ENCODE measurements at regions not wholly inside any gene's neighbourhood (a gene's known extent, or its start where the extent isn't known, plus 50 kb on each side); places are given as distances from the start of the nearest gene placed in this dataset.

GRCh38 chr6:165762125-165762524 is 99.1 kb upstream of the PDE10A start:
- Mint-ChIP-seq H3K4me3 (no peak overlapping the region), H3K4me1 (ENCODE audit: low read depth) (no peaks in the 10 kb centered on the region), H3K9me3 (peaks cover 5% of the 10 kb centered on the region), H3K36me3 (ENCODE audit: low read depth) (no peaks in the 10 kb centered on the region), H3K27me3 (no peaks in the 10 kb centered on the region), H3K27ac (no peak overlapping the region)

GRCh38 chr6:165760803-165761185 is 97.8 kb upstream of the PDE10A start:
- Mint-ChIP-seq H3K27ac (no peak overlapping the region), H3K36me3 (ENCODE audit: low read depth) (no peaks in the 10 kb centered on the region), H3K27me3 (peaks cover 4% of the 10 kb centered on the region), H3K9me3 (peaks cover 5% of the 10 kb centered on the region), H3K4me1 (ENCODE audit: low read depth) (no peaks in the 10 kb centered on the region), H3K4me3 (no peak overlapping the region)

GRCh38 chr6:165760126-165760802 is 97.2 kb upstream of the PDE10A start:
- Mint-ChIP-seq H3K27me3 (peaks cover 7% of the 10 kb centered on the region), H3K4me3 (no peak overlapping the region), H3K36me3 (ENCODE audit: low read depth) (no peaks in the 10 kb centered on the region), H3K27ac (no peak overlapping the region), H3K4me1 (ENCODE audit: low read depth) (no peaks in the 10 kb centered on the region), H3K9me3 (peaks cover 5% of the 10 kb centered on the region)

GRCh38 chr6:165758441-165758840 is 95.4 kb upstream of the PDE10A start:
- no peak overlapping the region for H3K4me3 Mint-ChIP-seq
- peaks cover 8% of the 10 kb centered on the region for H3K27me3 Mint-ChIP-seq
- H3K36me3 Mint-ChIP-seq (ENCODE audit: low read depth): no peaks in the 10 kb centered on the region
- H3K27ac Mint-ChIP-seq: no peak overlapping the region
- H3K4me1 Mint-ChIP-seq (ENCODE audit: low read depth): no peaks in the 10 kb centered on the region
- H3K9me3 Mint-ChIP-seq: peaks cover 5% of the 10 kb centered on the region

GRCh38 chr6:165755583-165755982 is 92.5 kb upstream of the PDE10A start:
- Mint-ChIP-seq H3K36me3 (ENCODE audit: low read depth) (no peaks in the 10 kb centered on the region), H3K9me3 (no peaks in the 10 kb centered on the region), H3K27me3 (peaks cover 8% of the 10 kb centered on the region), H3K4me3 (no peak overlapping the region), H3K27ac (no peak overlapping the region), H3K4me1 (ENCODE audit: low read depth) (no peaks in the 10 kb centered on the region)

GRCh38 chr6:165753506-165753905 is 90.5 kb upstream of the PDE10A start:
- Mint-ChIP-seq H3K36me3 (ENCODE audit: low read depth) (no peaks in the 10 kb centered on the region), H3K4me1 (ENCODE audit: low read depth) (no peaks in the 10 kb centered on the region), H3K9me3 (peaks cover 5% of the 10 kb centered on the region), H3K27me3 (peaks cover 8% of the 10 kb centered on the region), H3K4me3 (no peak overlapping the region), H3K27ac (no peak overlapping the region)

GRCh38 chr6:165752451-165752850 is 89.4 kb upstream of the PDE10A start:
- Mint-ChIP-seq H3K27ac (no peak overlapping the region), H3K9me3 (peaks cover 5% of the 10 kb centered on the region), H3K4me1 (ENCODE audit: low read depth) (no peaks in the 10 kb centered on the region), H3K27me3 (peaks cover 8% of the 10 kb centered on the region), H3K36me3 (ENCODE audit: low read depth) (no peaks in the 10 kb centered on the region), H3K4me3 (no peak overlapping the region)

- H3K4me3 Mint-ChIP-seq: no peak overlapping the region
Observed at GRCh38 chr6:165751486-165751885, 88.4 kb upstream of the PDE10A start.

GRCh38 chr6:165749163-165749562 is 86.1 kb upstream of the PDE10A start:
- Mint-ChIP-seq H3K27me3 (no peaks in the 10 kb centered on the region), H3K36me3 (ENCODE audit: low read depth) (no peaks in the 10 kb centered on the region), H3K4me3 (no peak overlapping the region), H3K4me1 (ENCODE audit: low read depth) (no peaks in the 10 kb centered on the region), H3K27ac (no peak overlapping the region), H3K9me3 (peaks cover 5% of the 10 kb centered on the region)

More at GRCh38 chr6:165751486-165751885, 88.4 kb upstream of the PDE10A start:
- Mint-ChIP-seq H3K27ac (no peak overlapping the region), H3K9me3 (peaks cover 5% of the 10 kb centered on the region), H3K27me3 (peaks cover 6% of the 10 kb centered on the region), H3K36me3 (ENCODE audit: low read depth) (no peaks in the 10 kb centered on the region), H3K4me1 (ENCODE audit: low read depth) (no peaks in the 10 kb centered on the region)

GRCh38 chr6:165748390-165748789 is 85.3 kb upstream of the PDE10A start:
- no peak overlapping the region for H3K27ac Mint-ChIP-seq
- H3K9me3 Mint-ChIP-seq: peaks cover 5% of the 10 kb centered on the region
- H3K4me3 Mint-ChIP-seq: no peak overlapping the region
- H3K36me3 Mint-ChIP-seq (ENCODE audit: low read depth): no peaks in the 10 kb centered on the region
- no peaks in the 10 kb centered on the region for H3K4me1 Mint-ChIP-seq (ENCODE audit: low read depth)
- H3K27me3 Mint-ChIP-seq: peaks cover 4% of the 10 kb centered on the region

- Mint-ChIP-seq H3K27ac (no peak overlapping the region), H3K36me3 (ENCODE audit: low read depth) (no peaks in the 10 kb centered on the region), H3K27me3 (peaks cover 6% of the 10 kb centered on the region), H3K4me1 (ENCODE audit: low read depth) (no peaks in the 10 kb centered on the region), H3K4me3 (no peak overlapping the region), H3K9me3 (peaks cover 5% of the 10 kb centered on the region)
Observed at GRCh38 chr6:165747963-165748362, 84.9 kb upstream of the PDE10A start.

GRCh38 chr6:165746331-165746730 is 83.3 kb upstream of the PDE10A start:
- Mint-ChIP-seq H3K27ac (no peak overlapping the region), H3K4me3 (no peak overlapping the region), H3K4me1 (ENCODE audit: low read depth) (no peaks in the 10 kb centered on the region), H3K36me3 (ENCODE audit: low read depth) (no peaks in the 10 kb centered on the region), H3K27me3 (peaks cover 6% of the 10 kb centered on the region), H3K9me3 (peaks cover 5% of the 10 kb centered on the region)

GRCh38 chr6:165745492-165745891 is 82.5 kb upstream of the PDE10A start:
- Mint-ChIP-seq H3K9me3 (peaks cover 5% of the 10 kb centered on the region), H3K27ac (no peak overlapping the region), H3K36me3 (ENCODE audit: low read depth) (no peaks in the 10 kb centered on the region), H3K4me1 (ENCODE audit: low read depth) (no peaks in the 10 kb centered on the region), H3K4me3 (no peak overlapping the region), H3K27me3 (peaks cover 6% of the 10 kb centered on the region)

- no peaks in the 10 kb centered on the region for H3K36me3 Mint-ChIP-seq (ENCODE audit: low read depth)
- H3K27ac Mint-ChIP-seq: no peak overlapping the region
- H3K27me3 Mint-ChIP-seq: peaks cover 6% of the 10 kb centered on the region
- no peaks in the 10 kb centered on the region for H3K4me1 Mint-ChIP-seq (ENCODE audit: low read depth)
- peaks cover 5% of the 10 kb centered on the region for H3K9me3 Mint-ChIP-seq
- H3K4me3 Mint-ChIP-seq: no peak overlapping the region
Observed at GRCh38 chr6:165744555-165745228, 81.7 kb upstream of the PDE10A start.

GRCh38 chr6:165743366-165743898 is 80.4 kb upstream of the PDE10A start:
- Mint-ChIP-seq H3K4me1 (ENCODE audit: low read depth) (no peaks in the 10 kb centered on the region), H3K27me3 (peaks cover 6% of the 10 kb centered on the region), H3K4me3 (no peak overlapping the region), H3K27ac (no peak overlapping the region), H3K36me3 (ENCODE audit: low read depth) (no peaks in the 10 kb centered on the region), H3K9me3 (peaks cover 6% of the 10 kb centered on the region)

All from stimulated activated naive CD8-positive, alpha-beta T cell treated with anti-CD3 and anti-CD28 coated beads, Interleukin-15, Interleukin-2, amounts not matched to agents 100 ng/mL and 50 ng/mL, for 24 hours (primary cell).